ENCODE measurements at regions not wholly inside any gene's neighbourhood (a gene's known extent, or its start where the extent isn't known, plus 50 kb on each side); places are given as distances from the start of the nearest gene placed in this dataset.

- TF ChIP-seq CTCF (conservative IDR thresholded peaks at IDR 0.05) = no peak
- Mint-ChIP-seq H3K4me3 (no peak overlapping the region), H3K27ac (peak overlapping the region; percentile 46), H3K27me3 (peaks cover 6% of the 10 kb centered on the region), H3K9me3 (peaks cover 6% of the 10 kb centered on the region), H3K4me1 (ENCODE audit: unreplicated experiment) (peaks cover 16% of the 10 kb centered on the region), H3K36me3 (no peaks in the 10 kb centered on the region)
- no peak for DNase-seq (ENCODE audit: extremely low spot score, unreplicated experiment)
Observed at GRCh38 chr15:39429898-39430357, 151.0 kb upstream of the THBS1 start.

GRCh38 chr15:39430389-39430788, 150.5 kb upstream of the THBS1 start:
- Mint-ChIP-seq H3K4me1 (ENCODE audit: unreplicated experiment) (peaks cover 16% of the 10 kb centered on the region), H3K9me3 (peaks cover 6% of the 10 kb centered on the region)

GRCh38 chr15:39431376-39431775, 149.5 kb upstream of the THBS1 start:
- Mint-ChIP-seq H3K4me1 (ENCODE audit: unreplicated experiment) (peaks cover 16% of the 10 kb centered on the region), H3K27me3 (peaks cover 6% of the 10 kb centered on the region), H3K27ac (no peak overlapping the region), H3K4me3 (no peak overlapping the region), H3K36me3 (no peaks in the 10 kb centered on the region), H3K9me3 (peaks cover 6% of the 10 kb centered on the region)
- no peak for DNase-seq (ENCODE audit: extremely low spot score, unreplicated experiment)
- TF ChIP-seq CTCF (conservative IDR thresholded peaks at IDR 0.05) = no peak

More at GRCh38 chr15:39430389-39430788, 150.5 kb upstream of the THBS1 start:
- Mint-ChIP-seq H3K4me3 (no peak overlapping the region), H3K27ac (peak overlapping the region; percentile 46), H3K27me3 (peaks cover 6% of the 10 kb centered on the region), H3K36me3 (no peaks in the 10 kb centered on the region)
- TF ChIP-seq CTCF (conservative IDR thresholded peaks at IDR 0.05) = no peak
- no peak for DNase-seq (ENCODE audit: extremely low spot score, unreplicated experiment)

- Mint-ChIP-seq H3K27me3 (peaks cover 6% of the 10 kb centered on the region), H3K9me3 (peaks cover 6% of the 10 kb centered on the region), H3K36me3 (no peaks in the 10 kb centered on the region), H3K27ac (no peak overlapping the region), H3K4me1 (ENCODE audit: unreplicated experiment) (peaks cover 16% of the 10 kb centered on the region), H3K4me3 (no peak overlapping the region)
- DNase-seq (ENCODE audit: extremely low spot score, unreplicated experiment) = no peak
- no peak for TF ChIP-seq CTCF (conservative IDR thresholded peaks at IDR 0.05)
Observed at GRCh38 chr15:39432026-39432425, 148.9 kb upstream of the THBS1 start.

GRCh38 chr15:39432912-39433348, 147.9 kb upstream of the THBS1 start:
- Mint-ChIP-seq H3K27ac (no peak overlapping the region), H3K36me3 (no peaks in the 10 kb centered on the region), H3K27me3 (peaks cover 6% of the 10 kb centered on the region), H3K4me3 (no peak overlapping the region), H3K9me3 (peaks cover 6% of the 10 kb centered on the region), H3K4me1 (ENCODE audit: unreplicated experiment) (peaks cover 16% of the 10 kb centered on the region)
- TF ChIP-seq CTCF (conservative IDR thresholded peaks at IDR 0.05) = no peak
- no peak for DNase-seq (ENCODE audit: extremely low spot score, unreplicated experiment)

- Mint-ChIP-seq H3K9me3 (peaks cover 6% of the 10 kb centered on the region), H3K4me3 (no peak overlapping the region), H3K27me3 (peaks cover 3% of the 10 kb centered on the region), H3K4me1 (ENCODE audit: unreplicated experiment) (peaks cover 16% of the 10 kb centered on the region), H3K36me3 (no peaks in the 10 kb centered on the region), H3K27ac (no peak overlapping the region)
- TF ChIP-seq CTCF (conservative IDR thresholded peaks at IDR 0.05) = no peak
- DNase-seq (ENCODE audit: extremely low spot score, unreplicated experiment) = no peak
Observed at GRCh38 chr15:39433376-39433775, 147.5 kb upstream of the THBS1 start.
